ENCODE measurements at regions not wholly inside any gene's neighbourhood (a gene's known extent, or its start where the extent isn't known, plus 50 kb on each side); places are given as distances from the start of the nearest gene placed in this dataset.

DNA sequence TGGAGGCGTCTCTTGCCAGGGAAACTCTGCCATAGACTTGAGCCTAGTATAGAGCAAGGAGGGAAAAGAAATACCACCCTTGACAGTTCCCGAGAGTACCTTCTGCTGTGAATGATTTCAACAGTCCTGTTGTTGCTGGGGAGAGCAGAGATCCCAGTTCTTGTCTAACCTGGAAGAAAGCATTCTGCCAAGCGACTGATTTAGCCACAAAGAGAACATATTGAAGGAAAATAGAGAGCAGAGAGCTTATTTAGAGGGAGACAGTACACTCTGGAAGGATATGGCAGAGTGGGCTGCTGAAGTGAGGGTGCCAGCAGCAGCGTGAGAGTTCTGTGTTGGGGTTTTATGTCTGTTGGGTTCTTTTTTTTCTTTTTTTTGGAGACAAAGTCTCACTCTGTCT, 966.9 kb upstream of the TMEM132C start:
- Histone ChIP-seq H3K4me3 (no peak overlapping the region), H3K27ac (ENCODE audit: low read depth) (no peak overlapping the region), H3K36me3 (ENCODE audit: insufficient read depth) (no peaks in the 10 kb centered on the region), H4K20me1 (replicated peaks; ENCODE audit: insufficient read depth) (no peaks in the 10 kb centered on the region), H3K4me1 (ENCODE audit: insufficient read depth) (no peaks in the 10 kb centered on the region), H3K9me2 (ENCODE audit: insufficient read depth) (no peaks in the 10 kb centered on the region), H3K79me2 (replicated peaks; ENCODE audit: insufficient read depth) (no peaks in the 10 kb centered on the region), H3F3A (replicated peaks; ENCODE audit: low read depth) (no peaks in the 10 kb centered on the region), H3K4me2 (no peak overlapping the region), H2AFZ (no peak overlapping the region), H3K27me3 (ENCODE audit: insufficient read depth) (no peaks in the 10 kb centered on the region)
- Mint-ChIP-seq H3K4me1 (no peaks in the 10 kb centered on the region), H3K27ac (no peak overlapping the region), H3K27me3 (ENCODE audit: insufficient read depth, low read depth, poor library complexity) (peaks cover 2% of the 10 kb centered on the region), H3K36me3 (ENCODE audit: low read depth) (peaks cover 42% of the 10 kb centered on the region), H3K9me3 (peaks cover 99% of the 10 kb centered on the region), H3K4me3 (no peak overlapping the region)
- ATAC-seq (no peak), DNase-seq (ENCODE audit: low spot score) (no peak)
- TF ChIP-seq, protein P1, sequence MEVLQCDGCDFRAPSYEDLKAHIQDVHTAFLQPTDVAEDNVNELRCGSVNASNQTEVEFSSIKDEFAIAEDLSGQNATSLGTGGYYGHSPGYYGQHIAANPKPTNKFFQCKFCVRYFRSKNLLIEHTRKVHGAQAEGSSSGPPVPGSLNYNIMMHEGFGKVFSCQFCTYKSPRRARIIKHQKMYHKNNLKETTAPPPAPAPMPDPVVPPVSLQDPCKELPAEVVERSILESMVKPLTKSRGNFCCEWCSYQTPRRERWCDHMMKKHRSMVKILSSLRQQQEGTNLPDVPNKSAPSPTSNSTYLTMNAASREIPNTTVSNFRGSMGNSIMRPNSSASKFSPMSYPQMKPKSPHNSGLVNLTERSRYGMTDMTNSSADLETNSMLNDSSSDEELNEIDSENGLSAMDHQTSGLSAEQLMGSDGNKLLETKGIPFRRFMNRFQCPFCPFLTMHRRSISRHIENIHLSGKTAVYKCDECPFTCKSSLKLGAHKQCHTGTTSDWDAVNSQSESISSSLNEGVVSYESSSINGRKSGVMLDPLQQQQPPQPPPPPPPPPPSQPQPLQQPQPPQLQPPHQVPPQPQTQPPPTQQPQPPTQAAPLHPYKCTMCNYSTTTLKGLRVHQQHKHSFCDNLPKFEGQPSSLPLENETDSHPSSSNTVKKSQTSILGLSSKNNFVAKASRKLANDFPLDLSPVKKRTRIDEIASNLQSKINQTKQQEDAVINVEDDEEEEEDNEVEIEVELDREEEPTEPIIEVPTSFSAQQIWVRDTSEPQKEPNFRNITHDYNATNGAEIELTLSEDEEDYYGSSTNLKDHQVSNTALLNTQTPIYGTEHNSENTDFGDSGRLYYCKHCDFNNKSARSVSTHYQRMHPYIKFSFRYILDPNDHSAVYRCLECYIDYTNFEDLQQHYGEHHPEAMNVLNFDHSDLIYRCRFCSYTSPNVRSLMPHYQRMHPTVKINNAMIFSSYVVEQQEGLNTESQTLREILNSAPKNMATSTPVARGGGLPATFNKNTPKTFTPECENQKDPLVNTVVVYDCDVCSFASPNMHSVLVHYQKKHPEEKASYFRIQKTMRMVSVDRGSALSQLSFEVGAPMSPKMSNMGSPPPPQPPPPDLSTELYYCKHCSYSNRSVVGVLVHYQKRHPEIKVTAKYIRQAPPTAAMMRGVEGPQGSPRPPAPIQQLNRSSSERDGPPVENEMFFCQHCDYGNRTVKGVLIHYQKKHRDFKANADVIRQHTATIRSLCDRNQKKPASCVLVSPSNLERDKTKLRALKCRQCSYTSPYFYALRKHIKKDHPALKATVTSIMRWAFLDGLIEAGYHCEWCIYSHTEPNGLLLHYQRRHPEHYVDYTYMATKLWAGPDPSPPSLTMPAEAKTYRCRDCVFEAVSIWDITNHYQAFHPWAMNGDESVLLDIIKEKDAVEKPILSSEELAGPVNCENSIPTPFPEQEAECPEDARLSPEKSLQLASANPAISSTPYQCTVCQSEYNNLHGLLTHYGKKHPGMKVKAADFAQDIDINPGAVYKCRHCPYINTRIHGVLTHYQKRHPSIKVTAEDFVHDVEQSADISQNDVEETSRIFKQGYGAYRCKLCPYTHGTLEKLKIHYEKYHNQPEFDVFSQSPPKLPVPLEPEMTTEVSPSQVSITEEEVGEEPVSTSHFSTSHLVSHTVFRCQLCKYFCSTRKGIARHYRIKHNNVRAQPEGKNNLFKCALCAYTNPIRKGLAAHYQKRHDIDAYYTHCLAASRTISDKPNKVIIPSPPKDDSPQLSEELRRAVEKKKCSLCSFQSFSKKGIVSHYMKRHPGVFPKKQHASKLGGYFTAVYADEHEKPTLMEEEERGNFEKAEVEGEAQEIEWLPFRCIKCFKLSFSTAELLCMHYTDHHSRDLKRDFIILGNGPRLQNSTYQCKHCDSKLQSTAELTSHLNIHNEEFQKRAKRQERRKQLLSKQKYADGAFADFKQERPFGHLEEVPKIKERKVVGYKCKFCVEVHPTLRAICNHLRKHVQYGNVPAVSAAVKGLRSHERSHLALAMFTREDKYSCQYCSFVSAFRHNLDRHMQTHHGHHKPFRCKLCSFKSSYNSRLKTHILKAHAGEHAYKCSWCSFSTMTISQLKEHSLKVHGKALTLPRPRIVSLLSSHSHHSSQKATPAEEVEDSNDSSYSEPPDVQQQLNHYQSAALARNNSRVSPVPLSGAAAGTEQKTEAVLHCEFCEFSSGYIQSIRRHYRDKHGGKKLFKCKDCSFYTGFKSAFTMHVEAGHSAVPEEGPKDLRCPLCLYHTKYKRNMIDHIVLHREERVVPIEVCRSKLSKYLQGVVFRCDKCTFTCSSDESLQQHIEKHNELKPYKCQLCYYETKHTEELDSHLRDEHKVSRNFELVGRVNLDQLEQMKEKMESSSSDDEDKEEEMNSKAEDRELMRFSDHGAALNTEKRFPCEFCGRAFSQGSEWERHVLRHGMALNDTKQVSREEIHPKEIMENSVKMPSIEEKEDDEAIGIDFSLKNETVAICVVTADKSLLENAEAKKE (CRISPR knock-in tag; IDR thresholded peaks at IDR 0.05): no peak
- TF ChIP-seq STAT1 (IDR thresholded peaks at IDR 0.05; ENCODE audit: unreplicated experiment) (no peak), JUNB (IDR thresholded peaks at IDR 0.05; ENCODE audit: unreplicated experiment) (no peak), ZNF331 (CRISPR knock-in tag; IDR thresholded peaks at IDR 0.05; ENCODE audit: low read depth) (no peak), ZNF114 (CRISPR knock-in tag; IDR thresholded peaks at IDR 0.05) (no peak), EZH2 (IDR thresholded peaks at IDR 0.05; ENCODE audit: low read depth, unreplicated experiment) (no peak), EZH2phosphoT487 (IDR thresholded peaks at IDR 0.05; ENCODE audit: unreplicated experiment) (no peak), POLR2AphosphoS5 (IDR thresholded peaks at IDR 0.05; ENCODE audit: low read depth) (no peak), CREB1 (CRISPR knock-in tag; IDR thresholded peaks at IDR 0.05; ENCODE audit: low read depth) (no peak), NANOG (IDR thresholded peaks at IDR 0.05; ENCODE audit: borderline replicate concordance) (no peak)
- TF ChIP-seq, protein P2, sequence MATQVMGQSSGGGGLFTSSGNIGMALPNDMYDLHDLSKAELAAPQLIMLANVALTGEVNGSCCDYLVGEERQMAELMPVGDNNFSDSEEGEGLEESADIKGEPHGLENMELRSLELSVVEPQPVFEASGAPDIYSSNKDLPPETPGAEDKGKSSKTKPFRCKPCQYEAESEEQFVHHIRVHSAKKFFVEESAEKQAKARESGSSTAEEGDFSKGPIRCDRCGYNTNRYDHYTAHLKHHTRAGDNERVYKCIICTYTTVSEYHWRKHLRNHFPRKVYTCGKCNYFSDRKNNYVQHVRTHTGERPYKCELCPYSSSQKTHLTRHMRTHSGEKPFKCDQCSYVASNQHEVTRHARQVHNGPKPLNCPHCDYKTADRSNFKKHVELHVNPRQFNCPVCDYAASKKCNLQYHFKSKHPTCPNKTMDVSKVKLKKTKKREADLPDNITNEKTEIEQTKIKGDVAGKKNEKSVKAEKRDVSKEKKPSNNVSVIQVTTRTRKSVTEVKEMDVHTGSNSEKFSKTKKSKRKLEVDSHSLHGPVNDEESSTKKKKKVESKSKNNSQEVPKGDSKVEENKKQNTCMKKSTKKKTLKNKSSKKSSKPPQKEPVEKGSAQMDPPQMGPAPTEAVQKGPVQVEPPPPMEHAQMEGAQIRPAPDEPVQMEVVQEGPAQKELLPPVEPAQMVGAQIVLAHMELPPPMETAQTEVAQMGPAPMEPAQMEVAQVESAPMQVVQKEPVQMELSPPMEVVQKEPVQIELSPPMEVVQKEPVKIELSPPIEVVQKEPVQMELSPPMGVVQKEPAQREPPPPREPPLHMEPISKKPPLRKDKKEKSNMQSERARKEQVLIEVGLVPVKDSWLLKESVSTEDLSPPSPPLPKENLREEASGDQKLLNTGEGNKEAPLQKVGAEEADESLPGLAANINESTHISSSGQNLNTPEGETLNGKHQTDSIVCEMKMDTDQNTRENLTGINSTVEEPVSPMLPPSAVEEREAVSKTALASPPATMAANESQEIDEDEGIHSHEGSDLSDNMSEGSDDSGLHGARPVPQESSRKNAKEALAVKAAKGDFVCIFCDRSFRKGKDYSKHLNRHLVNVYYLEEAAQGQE (IDR thresholded peaks at IDR 0.05; ENCODE audit: unreplicated experiment): no peak
- TF ChIP-seq, protein P3, sequence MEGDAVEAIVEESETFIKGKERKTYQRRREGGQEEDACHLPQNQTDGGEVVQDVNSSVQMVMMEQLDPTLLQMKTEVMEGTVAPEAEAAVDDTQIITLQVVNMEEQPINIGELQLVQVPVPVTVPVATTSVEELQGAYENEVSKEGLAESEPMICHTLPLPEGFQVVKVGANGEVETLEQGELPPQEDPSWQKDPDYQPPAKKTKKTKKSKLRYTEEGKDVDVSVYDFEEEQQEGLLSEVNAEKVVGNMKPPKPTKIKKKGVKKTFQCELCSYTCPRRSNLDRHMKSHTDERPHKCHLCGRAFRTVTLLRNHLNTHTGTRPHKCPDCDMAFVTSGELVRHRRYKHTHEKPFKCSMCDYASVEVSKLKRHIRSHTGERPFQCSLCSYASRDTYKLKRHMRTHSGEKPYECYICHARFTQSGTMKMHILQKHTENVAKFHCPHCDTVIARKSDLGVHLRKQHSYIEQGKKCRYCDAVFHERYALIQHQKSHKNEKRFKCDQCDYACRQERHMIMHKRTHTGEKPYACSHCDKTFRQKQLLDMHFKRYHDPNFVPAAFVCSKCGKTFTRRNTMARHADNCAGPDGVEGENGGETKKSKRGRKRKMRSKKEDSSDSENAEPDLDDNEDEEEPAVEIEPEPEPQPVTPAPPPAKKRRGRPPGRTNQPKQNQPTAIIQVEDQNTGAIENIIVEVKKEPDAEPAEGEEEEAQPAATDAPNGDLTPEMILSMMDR (conservative IDR thresholded peaks at IDR 0.05; ENCODE audit: low read depth in 2 of 2): no peak
- TF ChIP-seq, protein P4, sequence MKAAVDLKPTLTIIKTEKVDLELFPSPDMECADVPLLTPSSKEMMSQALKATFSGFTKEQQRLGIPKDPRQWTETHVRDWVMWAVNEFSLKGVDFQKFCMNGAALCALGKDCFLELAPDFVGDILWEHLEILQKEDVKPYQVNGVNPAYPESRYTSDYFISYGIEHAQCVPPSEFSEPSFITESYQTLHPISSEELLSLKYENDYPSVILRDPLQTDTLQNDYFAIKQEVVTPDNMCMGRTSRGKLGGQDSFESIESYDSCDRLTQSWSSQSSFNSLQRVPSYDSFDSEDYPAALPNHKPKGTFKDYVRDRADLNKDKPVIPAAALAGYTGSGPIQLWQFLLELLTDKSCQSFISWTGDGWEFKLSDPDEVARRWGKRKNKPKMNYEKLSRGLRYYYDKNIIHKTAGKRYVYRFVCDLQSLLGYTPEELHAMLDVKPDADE (IDR thresholded peaks at IDR 0.05): no peak
